NCI-H226 (cell line): ENCODE measurements at regions not wholly inside any gene's neighbourhood (a gene's known extent, or its start where the extent isn't known, plus 50 kb on each side); places are given as distances from the start of the nearest gene placed in this dataset.

Experiments used
- DNase-seq: peaks from one replicate; pipeline ENCODE4 v3.0.0-alpha.2; 2015

DNA sequence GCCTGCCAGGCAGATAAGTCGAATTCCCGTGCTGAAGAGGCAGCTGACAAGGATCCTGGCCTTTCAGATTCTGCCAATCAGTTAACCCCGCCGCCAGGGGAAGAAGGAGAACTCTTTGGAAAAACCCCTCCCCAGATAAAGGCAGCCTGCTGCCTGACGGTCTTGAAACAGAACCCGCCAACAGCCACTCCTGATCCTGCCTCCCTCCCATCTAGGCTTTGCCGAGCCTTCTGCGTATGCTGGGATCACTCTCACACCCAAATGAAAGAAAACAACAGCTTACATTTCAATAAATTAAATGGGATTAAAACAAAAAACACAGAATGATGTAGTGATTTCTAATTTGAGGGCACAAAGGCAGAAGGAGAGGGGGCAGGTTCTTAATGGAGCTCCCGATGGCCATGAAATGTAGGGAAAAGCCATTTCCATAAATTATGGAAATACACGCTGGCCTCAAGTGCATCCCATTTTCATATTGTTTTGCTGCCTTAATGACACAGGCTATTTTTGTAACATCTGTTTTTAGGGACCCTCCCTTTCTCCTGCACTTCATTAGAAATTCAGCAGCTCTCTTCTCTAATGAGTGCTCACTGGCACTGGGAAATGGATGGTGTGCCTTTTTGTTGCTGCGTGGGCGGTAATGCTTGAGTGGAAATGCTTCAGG lies 319.1 kb downstream of the MED10 start:
- DNase-seq: no peak

DNA sequence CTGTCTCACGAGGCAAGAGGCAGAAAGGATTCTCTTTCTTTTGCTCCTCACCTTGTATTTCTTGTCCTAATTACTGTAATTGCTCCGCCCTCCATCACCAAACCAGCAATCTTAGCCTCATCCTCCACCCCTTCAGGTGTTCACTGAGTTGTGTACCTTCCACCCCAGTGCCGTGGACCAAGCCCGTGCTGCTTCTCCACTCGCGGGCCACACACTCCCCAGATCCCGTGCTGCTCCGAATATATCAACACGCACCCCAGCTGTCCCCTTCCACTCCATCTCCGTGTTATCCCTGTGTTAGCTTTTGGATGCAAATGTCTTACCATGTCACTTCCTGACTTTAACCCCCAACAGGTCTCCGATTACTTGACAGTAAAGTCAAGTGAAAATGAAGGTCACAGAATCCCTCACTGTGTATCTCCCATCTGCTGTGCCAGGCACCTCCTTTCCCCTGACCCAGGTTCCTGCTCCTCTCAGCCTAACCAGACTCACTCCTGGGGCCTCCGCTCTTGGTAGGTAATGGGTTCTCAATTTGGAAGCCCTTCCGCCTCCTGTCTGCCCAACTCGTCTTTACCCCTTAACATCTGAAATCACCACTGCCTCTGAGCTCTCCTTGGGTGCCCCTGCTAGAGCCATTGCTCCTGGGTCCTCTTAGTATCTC lies 320.2 kb downstream of the MED10 start:
- no peak for DNase-seq

DNA sequence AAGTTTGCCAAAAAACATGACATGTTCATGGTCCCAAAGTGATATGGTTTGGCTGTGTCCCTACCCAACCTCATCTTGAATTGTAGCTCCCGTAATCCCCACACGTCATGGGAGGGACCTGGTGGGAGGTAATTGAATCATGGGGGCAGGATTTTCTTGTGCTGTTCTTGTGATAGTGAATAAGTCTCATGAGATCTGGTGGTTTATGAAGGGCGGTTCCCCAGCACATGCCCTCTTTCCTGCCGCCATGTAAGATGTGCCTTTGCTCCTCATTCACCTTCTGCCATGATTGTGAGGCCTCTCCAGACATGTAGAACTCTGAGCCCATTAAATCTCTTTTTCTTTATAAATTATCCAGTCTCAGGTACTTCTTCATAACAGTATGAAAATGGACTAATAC lies 322.1 kb downstream of the MED10 start:
- DNase-seq: no peak

DNA sequence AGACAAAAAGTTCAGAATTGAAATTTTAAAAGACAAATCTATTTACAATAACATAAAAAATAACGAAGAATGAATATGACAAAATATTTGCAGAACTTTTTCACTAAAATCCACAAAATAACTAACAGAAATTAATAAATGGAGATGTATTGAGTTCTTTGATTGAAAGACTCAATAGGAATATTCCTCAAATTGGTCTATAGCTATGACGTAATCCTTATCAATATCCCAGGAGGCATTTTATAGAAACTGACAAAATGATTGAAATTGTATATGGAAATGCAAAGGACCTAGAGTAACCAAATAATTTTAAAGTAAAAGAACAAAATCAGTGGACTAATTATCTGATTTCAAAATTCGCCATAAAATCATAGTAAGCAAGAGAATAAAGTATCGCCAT lies 328.7 kb downstream of the MED10 start:
- no peak for DNase-seq

DNA sequence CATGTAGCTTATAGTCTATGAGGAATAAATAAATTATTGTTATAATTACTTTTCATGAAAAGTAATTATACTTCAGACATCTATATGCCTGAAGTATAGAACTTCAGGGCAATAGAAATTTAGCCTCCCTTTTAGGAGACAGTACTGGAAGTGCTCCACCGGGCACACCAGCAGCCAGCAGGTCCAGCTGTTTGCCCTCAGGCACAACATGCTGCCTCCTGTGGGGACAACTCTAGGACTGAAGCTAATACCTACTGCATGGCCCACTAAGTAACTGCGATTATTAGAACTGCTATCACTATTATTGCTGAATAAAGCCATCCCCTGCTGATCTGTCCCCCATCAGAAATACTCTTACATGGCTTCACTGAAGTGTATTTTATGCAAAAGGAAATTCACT lies 329.6 kb downstream of the MED10 start:
- DNase-seq: no peak

DNA sequence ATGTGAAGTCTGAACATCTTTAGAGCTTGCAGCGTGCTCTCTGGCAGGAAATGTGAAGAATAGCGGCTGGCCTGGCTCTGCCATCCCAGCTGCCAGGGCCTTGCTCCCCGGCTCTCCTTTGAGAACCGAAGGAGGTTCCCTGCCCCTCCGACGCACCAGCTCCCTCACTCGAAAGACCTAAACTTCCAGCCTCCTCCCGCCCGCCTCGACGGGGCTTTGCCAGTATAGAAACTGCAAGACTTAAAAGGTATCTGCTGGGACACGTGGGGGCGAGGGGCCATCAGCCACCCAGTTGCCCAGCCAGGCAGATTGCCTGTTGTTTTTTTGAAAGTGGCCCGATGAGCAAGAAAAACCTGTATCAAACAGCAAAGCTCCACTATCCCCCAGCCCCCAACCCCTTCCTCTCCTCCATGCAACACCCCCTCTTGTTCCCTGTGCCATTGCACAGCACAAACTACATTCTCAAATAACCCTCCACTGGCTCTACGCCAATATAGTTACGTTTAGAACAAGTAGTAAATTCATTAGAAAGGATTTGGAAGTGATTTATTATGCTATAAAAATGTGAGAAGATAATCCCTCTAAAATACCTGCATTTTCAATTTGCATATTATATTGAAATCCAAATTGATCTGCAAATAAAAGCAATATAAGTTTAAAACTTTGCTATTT lies 331.9 kb downstream of the MED10 start:
- no peak for DNase-seq

DNA sequence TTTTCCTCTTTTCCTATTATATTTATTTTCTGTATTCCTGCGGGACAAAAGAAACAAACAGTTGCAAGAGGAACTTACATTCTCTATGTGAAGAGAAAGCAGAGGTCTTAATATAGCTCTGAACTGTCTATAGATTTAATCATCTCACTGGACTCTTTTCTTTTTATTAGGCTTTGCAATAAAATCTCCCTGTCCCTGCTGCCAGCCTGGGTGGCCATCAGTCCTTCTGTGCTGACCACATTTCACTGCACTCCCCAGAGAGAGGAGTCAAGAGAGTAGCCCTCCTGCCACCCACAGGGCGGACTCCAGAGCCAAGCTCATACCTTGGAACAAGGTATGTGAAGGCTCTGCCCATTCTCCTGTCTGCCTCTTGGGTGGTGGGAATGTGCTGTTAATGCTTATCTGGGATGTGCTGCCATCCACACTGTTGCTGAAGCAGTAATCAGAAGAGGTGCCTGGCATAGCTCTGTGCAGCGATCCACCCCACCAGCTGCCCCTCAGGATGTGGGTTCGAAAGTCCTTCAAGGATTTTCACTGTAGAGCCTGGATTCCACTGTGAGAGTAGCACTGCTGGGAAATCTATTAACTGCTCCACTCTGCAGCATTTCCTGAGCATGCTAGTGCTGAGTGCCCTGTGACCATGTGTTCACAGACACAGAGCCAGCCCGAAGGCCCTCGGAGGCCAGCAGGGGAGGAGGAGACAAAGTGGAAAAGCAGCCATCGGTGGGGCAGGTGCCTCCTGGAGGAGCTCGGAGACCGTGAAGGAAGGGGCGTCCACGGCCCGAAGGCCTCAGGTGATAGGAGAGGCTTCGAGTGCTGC lies 334.6 kb downstream of the MED10 start:
- DNase-seq: no peak

DNA sequence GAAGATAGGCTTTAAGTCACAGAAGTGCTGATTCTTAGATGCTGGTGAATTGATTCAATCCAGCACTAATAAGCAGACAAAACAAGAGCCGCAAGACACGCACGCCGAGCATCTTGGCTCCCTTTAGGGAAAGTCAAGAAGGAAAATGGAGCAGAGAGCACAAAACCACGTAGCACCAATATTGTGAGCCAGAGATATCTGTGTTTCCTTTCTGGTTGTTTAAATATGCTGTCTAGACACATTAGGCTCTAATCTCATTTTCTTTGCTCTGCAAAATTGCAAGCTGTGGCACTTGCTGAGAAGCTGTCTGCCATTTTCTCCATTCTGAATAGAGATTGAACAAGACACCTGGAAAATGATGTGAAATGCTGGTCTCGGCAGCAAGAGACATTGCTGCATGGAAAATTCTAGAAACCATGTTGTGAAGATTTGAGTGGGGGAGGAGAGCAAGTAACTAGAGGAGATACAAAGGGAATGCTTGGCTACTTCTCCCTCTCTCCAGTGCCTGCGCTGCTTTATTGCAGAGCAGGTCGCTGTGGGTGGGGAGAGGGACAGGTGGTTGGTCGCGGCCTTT lies 336.3 kb downstream of the MED10 start:
- no peak for DNase-seq

DNA sequence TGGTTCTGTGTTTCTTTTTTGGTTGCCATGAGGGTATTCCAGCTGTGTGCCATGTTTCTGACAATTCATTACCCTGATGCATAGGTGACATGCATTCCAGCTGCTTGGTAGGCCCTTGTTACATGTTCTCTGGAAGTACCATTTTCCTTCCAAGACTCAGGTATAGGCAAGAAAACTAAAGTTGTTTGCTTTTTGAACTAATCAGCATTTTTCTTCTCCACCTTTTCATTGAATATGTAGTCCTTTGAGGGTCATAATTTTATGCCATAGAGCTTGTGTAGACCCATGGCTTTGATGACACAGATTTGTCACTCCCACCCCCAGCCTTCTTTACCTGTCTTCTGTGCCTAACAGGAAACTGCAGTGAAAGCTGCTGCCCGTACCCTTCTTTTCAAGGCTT lies 339.2 kb downstream of the MED10 start:
- no peak for DNase-seq

DNA sequence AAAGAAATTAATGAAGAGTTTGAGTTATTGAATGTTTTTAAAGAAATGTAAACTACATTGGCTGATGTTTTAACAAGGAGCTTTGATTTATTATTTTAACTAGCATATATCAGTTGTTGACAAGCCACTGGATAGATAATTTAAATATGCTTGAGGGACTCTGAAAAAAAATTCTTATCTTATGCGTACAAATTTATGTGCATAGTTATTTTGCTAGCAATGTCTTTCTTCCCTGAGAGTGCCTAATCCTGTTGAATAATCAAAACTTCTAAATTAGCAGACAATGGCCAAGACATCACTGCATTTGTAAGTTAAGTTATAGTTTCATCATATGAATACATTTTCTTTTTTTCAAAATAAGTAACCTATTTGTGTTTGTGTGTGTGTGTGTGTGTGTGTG lies 342.3 kb downstream of the MED10 start:
- DNase-seq: no peak

DNA sequence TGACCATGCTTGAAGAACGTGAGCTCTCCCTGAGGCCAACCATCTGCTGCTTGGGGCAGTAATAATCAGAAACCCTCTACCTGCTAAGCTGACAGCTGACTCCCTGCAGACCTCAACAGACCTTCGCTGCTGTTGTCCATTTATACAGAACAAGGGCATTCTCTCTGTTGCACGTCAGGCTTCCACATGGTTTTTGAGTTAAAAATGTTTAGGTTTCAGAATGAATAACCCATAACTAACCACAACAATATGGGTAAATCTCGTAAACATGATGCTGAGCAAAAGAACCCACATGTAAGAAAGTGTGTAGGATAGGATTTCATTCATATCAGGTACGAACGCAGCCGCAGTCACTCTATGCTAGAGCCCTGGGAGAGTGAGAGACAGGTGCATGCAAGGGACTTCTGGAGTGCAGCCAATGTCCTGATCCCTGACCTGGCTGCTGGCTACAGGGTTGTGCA lies 348.5 kb downstream of the MED10 start:
- no peak for DNase-seq

DNA sequence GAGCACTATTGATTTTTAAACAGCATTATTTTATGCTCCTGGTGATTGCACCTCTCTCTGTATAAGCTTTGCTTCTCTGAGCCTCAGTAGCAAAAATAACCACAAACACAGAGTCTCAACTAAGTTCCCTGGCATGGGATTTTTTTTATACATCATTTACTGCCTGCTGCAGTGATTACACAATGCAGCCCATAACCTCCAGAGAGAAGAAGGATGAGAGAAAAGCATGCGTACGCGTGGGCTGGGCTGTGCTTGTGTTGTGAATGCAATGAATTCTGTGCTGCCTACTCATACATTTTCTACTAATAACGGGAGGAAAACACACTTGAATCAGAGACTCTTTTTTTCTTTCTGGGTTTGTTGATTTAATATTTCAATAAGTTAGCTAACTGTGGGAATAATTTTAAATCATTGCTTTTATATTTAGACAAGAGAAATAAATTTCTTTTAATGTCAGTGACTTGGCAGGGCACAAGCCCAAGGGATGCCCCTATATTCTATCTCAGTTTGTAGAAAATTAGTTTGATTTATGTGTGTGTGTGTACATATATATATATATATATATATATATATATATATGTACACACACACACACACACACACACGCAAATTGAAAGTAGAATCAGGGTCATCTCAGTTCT lies 351.5 kb downstream of the MED10 start:
- no peak for DNase-seq

DNA sequence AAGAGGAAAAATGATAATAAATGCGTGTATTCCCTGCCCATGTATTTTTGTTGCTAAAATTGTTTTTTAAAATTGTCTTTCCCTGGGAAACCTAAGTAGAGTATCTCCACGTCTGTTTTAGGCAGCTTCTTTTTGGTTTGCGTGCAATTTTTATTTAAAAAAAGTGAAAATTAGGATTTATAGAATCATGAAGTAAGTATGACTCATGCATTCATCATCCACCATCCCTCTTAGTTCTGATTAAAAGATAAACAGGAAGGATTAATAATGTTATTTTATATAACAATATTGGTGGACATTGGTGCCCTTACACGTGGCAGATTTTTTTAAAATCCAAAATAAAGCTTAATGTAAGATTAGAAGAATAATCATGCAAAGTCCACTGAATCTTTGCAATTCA lies 358.7 kb downstream of the MED10 start:
- DNase-seq: no peak

DNA sequence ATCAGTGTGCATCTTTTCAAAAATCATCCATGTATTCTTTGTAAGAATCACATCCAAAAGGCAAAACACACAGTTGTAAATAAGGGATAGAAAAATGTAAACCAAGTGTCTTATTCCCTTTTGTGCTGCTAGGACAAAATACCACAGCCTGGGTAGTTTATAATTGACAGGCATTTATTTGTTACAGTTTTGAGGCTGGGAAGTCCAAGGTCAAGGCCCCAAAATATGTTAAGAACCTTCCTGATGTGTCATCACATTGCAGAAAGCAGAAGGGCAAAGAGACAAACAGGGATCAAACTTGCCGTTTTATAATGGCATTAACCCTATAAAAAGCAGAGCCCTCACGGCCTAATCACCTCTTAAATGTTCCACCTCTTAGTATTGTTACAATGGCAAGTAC lies 364.8 kb downstream of the MED10 start:
- DNase-seq: no peak

DNA sequence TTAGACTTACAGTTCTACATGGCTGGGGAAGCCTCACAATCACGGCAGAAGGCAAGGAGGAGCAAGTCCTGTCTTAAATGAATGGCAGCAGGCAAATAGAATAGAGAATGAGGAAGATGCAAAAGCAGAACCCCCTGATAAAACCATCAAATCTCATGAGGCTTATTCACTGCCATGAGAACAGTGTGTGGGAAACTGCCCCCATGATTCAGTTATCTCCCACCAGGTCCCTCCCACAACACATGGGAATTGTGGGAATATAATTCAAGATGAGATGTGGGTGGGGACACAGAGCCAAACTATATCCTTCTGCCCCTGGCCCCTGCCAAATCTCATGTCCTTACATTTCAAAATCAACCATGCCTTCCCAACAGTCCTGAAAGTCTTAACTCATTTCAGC lies 367.1 kb downstream of the MED10 start:
- no peak for DNase-seq

DNA sequence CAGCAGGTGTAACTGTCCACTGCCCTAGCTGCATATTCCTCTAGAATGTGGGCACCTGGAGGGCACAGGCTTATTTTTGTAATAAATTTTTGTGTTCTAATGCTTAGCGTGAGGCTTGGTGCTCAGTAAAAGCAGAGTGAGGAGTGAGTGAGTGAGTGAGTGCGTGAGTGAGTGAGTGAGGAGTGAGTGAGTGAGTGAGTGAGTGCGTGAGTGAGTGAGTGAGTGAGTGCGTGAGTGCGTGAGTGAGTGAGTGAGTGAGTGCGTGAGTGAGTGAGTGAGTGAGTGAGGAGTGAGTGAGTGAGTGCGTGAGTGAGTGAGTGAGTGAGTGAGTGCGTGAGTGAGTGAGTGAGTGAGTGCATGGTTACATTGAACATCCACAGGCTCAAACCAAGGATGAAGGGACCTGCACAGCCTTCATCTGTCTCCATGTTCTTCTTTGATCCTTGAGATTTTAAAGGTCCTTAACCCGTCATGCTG lies 371.5 kb downstream of the MED10 start:
- DNase-seq: no peak

DNA sequence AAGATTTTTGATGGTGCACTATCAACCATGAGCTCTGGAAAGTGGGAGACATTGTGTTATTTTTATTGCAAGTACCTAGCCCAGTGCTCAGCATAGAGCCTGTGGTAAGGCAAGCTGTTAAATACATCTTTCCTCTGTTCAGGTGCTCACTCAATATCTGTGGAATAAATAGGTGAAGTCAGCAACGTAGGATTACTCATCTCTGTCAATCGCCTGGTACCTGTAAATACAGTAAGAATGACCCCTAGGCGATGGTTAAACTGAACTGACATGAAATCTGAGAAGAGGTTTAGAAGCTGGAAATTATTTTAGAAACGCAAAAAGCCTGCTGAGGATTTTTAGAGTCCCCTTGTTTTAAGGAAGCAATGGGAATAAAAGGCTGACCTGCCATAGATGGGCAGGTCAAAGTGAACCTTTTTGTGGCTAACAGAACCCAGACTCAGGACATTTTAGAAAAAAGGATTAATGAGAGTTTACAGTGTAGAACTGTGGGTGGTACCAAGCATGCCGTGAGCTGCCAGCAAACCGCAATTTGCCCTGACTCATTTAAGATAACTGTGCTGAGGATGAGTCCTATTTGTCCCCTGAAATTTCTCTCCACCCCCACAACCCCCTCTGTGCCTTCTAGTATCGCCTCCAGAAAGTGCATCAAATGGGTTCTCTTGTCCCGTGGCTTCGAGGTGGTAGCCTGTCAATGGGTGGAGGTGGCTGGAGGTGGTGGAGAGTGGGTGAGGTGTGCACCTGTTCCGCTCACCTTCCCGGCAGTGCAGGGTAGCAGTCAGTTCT lies 375.1 kb downstream of the MED10 start:
- DNase-seq: no peak

DNA sequence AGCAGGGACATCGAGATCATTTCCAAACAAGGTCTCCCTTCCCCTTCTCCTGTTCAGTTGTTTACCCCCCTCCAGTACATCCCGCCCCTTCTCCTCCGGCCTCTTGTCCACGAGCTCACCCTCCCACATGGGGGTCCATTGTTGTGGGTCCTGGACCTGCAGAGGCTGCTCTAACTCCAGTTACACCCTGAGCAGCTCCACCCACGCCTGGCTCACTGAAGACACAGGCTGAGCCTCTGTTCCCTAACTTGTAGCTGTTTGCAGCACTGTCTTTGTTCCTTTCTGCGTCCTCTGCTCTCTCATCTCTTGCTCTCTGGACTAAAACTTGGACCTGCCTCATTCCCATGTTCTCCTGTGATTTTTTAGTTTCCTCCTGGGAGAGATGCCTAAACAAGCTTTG lies 377.5 kb downstream of the MED10 start:
- no peak for DNase-seq

DNA sequence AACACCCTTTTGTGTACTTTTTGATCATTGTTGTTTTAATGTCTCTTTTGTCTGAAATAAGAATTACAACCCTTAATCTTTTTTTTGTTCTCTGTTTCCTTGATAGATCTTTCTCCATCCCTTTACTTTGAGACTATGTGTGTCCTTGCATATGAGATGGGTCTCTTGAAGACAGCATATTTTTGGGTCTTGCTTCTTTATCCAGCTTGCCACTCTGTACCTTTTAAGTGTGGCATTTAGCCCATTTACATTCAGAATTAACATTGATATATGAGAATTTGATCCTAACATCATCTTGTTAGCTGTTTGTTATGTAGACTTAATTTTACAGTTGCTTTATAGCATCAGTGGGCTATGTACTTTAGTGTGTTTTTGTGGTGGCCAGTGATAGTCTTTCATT lies 382.5 kb downstream of the MED10 start:
- DNase-seq: no peak

DNA sequence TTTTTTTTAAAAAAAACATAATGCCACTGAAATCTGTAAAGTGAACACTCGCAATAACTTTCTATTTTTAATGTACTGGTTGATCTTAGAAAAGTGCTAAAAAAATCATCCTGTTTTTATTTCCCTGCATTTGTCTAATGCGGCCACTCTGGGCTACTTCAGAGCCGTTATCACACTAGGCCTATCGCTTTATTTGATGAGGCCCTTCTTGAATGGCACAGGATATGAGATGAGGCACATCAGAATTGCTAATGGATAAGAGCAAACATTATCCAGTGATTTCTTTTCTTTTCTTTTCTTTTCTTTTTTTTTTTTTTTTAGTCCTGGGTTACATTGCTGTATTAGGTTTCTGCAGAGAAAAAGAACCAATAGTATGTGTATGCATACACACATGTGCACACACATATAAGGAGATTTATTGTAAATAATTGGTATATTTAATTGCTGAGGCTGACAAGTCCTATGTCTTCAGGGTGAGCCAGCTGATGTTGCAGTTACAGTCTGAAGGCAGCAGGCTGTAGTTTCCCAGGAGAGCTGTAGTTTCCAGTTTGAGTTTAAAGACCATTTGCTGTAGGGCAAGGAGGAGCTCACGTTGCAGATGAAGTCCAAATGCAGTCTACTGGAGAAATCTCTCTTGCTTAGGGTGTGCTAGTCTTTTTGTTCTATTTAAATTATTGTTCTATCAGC lies 391.7 kb downstream of the MED10 start:
- no peak for DNase-seq

DNA sequence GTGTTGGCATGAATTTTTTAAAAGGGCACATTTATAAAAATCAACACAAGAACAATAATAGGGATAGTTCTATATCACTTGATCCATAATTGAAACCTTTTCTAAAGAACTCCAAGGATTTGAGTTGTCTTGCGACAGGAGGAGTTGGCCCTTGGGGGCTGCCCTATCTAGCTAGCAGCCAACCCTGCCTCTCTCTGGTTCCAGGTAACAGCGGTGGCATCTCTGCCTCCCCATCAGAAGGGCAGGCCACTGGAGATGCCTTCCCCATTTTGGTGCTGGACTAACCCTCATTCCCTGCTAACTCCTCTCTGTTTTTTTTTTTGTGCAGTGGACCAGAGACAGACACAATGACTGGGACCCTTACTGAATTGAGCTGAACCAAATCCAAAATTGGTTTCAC lies 393.0 kb downstream of the MED10 start:
- DNase-seq: no peak
